Motor neuron (in vitro differentiated cells): ENCODE measurements at regions not wholly inside any gene's neighbourhood (a gene's known extent, or its start where the extent isn't known, plus 50 kb on each side); places are given as distances from the start of the nearest gene placed in this dataset.

Source experiments
- ATAC-seq, 8 experiments: fragments of 200-7000 bp; cut with Tn5 transposase; replicated peaks in 6 of 8; 2 replicates each; pipeline ENCODE4 v1.8.0; 2021; ENCODE audit warnings: mild to moderate bottlenecking in 8 of 8, moderate library complexity in 8 of 8
- H3K27ac ChIP-seq, 2 donors: fragments of 250-450 bp; sonication (Bioruptor Pico); 2 replicates each; pipeline ENCODE4 v1.9.0; 2021; ENCODE audit warnings: antibody characterized with exemption in 2 of 2, mild to moderate bottlenecking in 2 of 2, moderate library complexity in 1 of 2
- H3K4me1 ChIP-seq, 2 donors: fragments of 250-450 bp; sonication (Bioruptor Pico); replicated peaks in 1 of 2; 2 replicates each; pipeline ENCODE4 v1.6.1; 2021; ENCODE audit warnings: antibody characterized with exemption in 2 of 2, mild to moderate bottlenecking in 2 of 2, moderate library complexity in 1 of 2
- H3K4me3 ChIP-seq, 5 donors: fragments of 250-450 bp; sonication (Bioruptor Pico); 2 replicates each; pipeline ENCODE4 v1.9.0; 2021; ENCODE audit warnings: antibody characterized with exemption in 5 of 5, mild to moderate bottlenecking in 5 of 5, moderate library complexity in 4 of 5
- WGBS, 10 experiments: fragments of 450-650 bp; shearing (Covaris generic); methylation state at CpG; one replicate each; pipeline ENCODE4 v1.0.0; 2022; 5-methylcytosine and 5-hydroxymethylcytosine counted together
- in situ Hi-C, 9 experiments: fragments of 400-800 bp; cut with MboI; loops; one replicate each; pipeline ENCODE4 v1.15.0; 2021; ENCODE audit warnings: low sequenced_read_pairs in 9 of 9, low pct_unique_long_range_greater_than_20kb in 2 of 9; ENCODE audit not compliant: unreplicated experiment in 9 of 9

DNA sequence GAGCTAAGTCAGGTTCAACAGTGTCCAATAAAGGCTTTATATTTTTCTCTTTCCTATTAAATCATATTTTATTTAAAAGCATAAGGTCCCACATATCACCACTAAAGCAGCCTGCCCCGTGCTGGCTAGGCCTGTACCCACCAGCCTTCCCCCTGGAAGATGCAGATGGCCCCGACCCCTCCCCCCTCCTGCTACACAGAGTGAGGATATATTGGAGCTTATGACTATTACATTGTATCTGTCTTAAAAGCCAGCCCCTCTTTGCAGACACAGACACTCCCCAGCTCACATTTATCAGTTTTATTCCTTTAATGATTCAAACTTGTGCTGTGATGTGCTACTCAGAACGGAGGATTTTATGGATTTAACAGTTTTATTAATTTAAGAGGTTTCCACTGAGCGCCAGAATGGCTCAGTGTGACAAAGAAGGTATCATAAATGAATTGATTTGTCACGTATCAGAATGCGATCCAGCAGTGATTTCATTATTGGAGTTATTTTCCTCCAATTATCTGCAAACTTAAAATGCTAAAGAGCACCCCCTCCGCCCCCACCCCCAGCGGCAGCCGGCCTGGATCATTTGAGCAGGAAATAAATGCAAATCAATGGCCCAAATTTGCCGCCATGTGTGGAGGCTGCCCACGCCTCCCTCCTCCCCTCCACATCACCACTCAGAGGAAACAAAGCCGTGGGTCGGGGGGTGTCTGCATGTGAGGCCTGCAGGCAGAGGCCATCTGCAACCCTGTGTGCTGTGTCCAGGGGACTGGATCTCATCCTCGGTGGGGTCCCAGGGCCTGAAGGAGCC, 72.6 kb upstream of the ZMIZ1 start:
- ATAC-seq, result peak in 5 of 8 experiments; percentile 75 to 92 (median 85)
- in situ Hi-C loops, result no loop called here
- peaks cover 23 to 31% of the 10 kb centered on the region in 2 donors for H3K4me1 ChIP-seq
- WGBS, 10 experiments, result 20 to 92% (median 43%) methylated on average over 1 to 5 of the region's 14 CpGs; no CpG with 5 or more reads in 2 of the 10 experiments
- H3K27ac ChIP-seq, result peak overlapping the region in 1 of 2 donors; percentile 87
- no peak overlapping the region for H3K4me3 ChIP-seq

DNA sequence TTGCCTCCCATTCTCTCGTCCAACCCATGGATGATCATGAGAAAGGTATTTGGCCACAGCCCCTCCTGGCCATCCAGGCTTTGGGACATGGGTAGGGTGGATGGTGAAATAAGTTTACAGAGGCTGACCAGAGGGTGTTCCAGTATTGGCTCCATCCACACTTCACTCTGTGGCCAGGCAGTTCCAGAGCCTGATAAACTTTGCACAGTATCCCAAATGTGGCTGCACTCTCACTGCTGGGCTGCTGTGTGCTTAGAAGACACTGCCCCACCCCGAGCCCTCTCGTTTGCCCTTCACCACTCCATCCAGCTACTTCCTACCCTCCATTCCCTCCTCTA, 72.0 kb upstream of the ZMIZ1 start:
- peaks cover 23 to 31% of the 10 kb centered on the region in 2 donors for H3K4me1 ChIP-seq
- 50 to 71% methylated on average over 1 to 2 of the region's 3 CpGs; no CpG with 5 or more reads in 8 of the 10 experiments for WGBS, 10 experiments
- peak in 3 of 8 experiments; percentile 9 to 11 (median 9) for ATAC-seq
- in situ Hi-C loops, result no loop called here
- H3K4me3 ChIP-seq, result no peak overlapping the region
- peak overlapping the region in 1 of 2 donors; percentile 87 for H3K27ac ChIP-seq

DNA sequence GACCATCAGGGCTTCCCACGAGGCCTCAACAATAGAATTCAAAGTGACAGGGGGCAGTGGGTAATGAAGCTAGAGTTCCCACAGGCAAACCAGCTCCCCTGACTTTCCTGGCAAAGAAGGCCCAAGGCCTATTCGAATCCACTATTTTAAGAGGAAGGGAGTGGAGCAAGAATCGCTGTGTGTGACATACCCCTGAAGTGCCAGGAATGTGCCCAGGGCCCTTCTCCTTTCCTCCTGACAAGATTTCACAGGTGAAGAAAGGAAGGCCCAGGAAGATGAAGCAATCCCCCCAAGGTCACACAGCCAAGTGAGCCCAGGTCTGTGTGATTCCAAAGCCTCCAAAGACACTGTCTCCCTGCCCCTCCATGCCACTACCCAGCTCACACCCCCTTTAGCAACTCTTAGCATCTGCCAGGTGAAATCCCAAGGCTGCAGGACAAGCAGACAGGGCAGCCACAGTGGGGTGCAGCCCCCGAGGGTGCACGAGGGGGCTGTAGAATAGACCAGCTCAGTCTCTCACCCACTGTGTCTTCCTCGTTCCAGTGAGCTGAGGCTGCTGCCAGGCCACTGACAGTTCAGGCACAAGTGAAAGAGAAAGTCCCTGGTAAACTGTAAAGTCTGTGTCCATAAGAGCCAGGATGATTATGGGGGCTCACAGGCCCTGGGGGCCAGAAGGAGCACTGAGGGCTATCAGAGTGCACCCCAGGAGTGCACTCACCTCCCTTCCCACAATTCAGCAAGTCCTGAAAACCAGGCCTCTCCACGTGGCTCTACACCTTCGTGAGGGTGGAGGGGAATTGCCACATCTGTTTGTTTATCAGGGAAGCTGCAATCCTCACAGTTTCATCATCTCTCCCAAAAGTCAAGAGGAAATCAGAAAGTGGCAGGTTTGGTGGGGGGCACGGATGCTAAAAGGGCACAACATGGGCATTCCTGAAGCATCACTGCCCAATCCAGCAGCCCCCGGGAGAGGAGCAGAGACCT, 70.8 kb upstream of the ZMIZ1 start:
- in situ Hi-C loops, result no loop called here
- H3K4me3 ChIP-seq, result no peak overlapping the region
- 43 to 100% (median 50%) methylated on average over 1 to 5 of the region's 10 CpGs; no CpG with 5 or more reads in 2 of the 10 experiments for WGBS, 10 experiments

DNA sequence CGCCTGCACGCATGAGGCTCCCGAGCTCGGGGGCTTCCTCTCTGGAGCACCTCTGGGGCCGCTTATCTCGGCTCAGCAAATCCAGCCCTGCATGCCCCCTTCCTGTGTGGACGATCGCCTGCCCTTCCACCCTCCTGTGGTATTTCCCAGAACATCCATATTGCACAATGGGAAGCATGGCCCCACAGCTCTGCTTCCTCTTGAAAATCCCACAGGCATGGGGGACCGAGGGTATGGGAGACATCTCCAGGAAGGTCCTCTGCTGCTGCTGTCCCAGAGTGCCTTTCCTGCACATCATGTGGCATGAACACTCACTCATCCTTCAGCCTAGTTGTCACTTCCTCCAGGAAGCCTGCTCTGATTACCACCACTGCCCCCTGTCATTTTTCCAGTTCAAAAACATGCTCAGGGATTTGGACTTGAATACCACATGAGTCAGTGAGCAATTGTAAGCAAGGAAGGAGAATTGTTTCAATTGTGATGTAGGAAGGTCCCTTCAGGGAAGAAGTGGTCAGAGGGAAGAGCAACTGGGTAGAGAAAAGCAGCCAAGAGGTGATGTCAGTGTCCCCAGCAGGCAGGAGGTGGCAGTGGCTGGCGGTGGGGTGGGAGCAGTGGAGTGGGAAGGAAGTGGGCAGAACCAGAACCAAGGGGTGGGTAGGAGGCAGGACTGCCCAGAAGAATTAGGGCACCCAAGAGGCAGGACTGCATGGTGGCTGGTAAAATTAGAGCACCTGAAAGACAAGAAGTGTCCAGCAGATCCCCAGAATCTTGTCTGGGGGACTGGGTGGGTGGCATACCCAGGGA, 67.5 kb upstream of the ZMIZ1 start:
- 43 to 69% (median 57%) methylated on average over 1 to 9 of the region's 10 CpGs; no CpG with 5 or more reads in 6 of the 10 experiments for WGBS, 10 experiments
- in situ Hi-C loops, result no loop called here
- Histone ChIP-seq H3K4me3 (no peak overlapping the region), H3K27ac (no peak overlapping the region), H3K4me1 (peaks cover 39 to 55% of the 10 kb centered on the region in 2 donors)
- ATAC-seq, result no peak

More for the DNA sequence above, 70.8 kb upstream of the ZMIZ1 start:
- H3K4me1 ChIP-seq, result peaks cover 28 to 36% of the 10 kb centered on the region in 2 donors
- no peak for ATAC-seq
- peak overlapping the region in 1 of 2 donors; percentile 87 for H3K27ac ChIP-seq

DNA sequence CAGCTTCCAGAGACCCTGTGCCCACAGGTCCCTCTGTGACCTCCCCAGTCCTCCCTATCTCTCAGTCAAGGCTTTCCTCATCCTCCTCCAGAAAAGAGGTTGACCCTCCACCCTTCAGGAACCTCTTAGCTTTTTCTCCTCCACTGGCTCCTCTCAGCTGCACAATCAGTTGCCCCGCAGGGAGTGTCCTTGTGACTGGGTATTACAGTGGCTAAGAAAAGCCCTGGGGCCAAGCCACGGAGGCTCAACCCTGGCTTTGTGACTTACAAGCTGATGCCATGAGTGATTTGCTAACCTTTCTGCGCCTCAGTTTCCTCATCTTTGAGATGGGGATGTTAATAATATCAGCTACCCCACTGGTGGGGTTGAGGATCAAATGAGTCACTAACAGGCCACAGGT, 66.4 kb upstream of the ZMIZ1 start:
- Histone ChIP-seq H3K4me3 (no peak overlapping the region), H3K27ac (peak overlapping the region in 1 of 2 donors; percentile 70), H3K4me1 (peaks cover 40 to 55% of the 10 kb centered on the region in 2 donors)
- in situ Hi-C loops, result no loop called here
- WGBS, 10 experiments, result 60 to 100% (median 80%) methylated on average over 1 to 2 of the region's 3 CpGs; no CpG with 5 or more reads in 5 of the 10 experiments
- no peak for ATAC-seq

DNA sequence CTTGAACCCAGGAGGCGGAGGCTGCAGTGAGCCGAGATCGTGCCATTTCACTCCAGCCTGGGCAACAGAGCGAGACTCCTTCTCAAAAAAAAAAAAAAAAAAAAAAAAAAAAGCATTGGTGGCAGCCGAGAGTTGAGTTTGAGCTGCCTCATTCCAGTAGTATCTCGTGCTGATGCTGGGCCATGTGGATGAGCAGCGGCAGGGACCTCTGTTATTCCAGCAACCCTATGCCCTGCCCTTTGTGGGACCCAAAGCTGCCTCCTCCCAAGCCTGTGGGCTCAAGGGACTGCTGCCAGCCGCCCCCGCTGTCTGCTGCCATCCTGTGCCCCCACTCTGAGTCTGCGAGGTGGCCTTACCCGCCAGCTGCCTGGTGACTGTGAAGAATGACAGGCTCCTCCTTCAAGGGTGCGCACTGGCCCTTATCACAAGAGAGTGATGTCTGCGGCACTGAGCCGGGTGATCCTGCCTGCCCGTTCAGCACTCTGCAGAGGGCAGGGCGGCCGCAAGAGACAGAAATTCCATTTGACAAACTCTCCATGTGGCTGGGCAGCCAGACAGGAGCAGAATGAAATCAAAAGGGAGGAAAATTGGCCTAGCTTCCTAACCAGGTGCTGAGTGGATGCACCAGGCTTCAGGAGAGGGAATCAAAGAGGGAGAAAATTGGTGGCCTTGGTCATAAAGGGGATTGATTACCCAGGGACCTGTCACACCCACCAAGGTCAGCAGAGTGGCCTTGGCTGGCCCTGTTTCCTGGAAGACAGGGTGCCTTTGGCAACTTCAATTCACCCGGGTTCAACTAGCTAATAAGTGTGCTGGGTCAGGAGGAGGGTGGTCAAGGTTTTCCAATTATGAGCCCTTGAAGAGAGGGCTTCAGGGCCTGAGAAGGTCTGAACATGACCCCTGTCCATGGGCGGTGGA, 65.3 kb upstream of the ZMIZ1 start:
- peak in 5 of 8 experiments; percentile 72 to 82 (median 80) for ATAC-seq
- H3K27ac ChIP-seq, result peak overlapping the region; percentile 69 to 70
- in situ Hi-C loops, result no loop called here
- 14 to 100% (median 80%) methylated on average over 1 to 12 of the region's 19 CpGs; no CpG with 5 or more reads in 4 of the 10 experiments for WGBS, 10 experiments
- H3K4me3 ChIP-seq, result no peak overlapping the region
- peaks cover 43 to 57% of the 10 kb centered on the region in 2 donors for H3K4me1 ChIP-seq

DNA sequence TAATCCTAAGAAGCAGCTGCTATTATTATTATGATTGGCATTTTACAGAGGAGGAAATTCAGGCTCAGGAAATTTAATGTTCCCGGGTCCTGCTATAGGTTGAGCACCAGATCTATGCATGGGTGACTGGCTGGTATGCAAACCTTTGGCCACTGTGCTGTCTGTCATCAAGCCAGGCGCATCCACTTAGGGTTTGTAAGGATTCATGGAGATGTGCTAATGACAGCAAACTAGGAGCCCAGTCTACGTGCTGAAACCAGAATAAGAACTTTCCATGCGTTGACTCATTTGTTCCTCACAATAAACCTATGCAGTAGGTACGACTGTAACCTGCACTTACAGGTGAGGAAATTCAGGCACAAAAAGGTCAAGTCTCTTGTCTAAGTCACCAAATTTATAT, 64.5 kb upstream of the ZMIZ1 start:
- H3K4me3 ChIP-seq, result no peak overlapping the region
- WGBS, 10 experiments, result 50 to 100% (median 100%) methylated on average over 1 to 5 of the region's 5 CpGs; no CpG with 5 or more reads in 2 of the 10 experiments
- peaks cover 47 to 61% of the 10 kb centered on the region in 2 donors for H3K4me1 ChIP-seq
- no peak for ATAC-seq
- in situ Hi-C loops, result no loop called here
- H3K27ac ChIP-seq, result no peak overlapping the region

DNA sequence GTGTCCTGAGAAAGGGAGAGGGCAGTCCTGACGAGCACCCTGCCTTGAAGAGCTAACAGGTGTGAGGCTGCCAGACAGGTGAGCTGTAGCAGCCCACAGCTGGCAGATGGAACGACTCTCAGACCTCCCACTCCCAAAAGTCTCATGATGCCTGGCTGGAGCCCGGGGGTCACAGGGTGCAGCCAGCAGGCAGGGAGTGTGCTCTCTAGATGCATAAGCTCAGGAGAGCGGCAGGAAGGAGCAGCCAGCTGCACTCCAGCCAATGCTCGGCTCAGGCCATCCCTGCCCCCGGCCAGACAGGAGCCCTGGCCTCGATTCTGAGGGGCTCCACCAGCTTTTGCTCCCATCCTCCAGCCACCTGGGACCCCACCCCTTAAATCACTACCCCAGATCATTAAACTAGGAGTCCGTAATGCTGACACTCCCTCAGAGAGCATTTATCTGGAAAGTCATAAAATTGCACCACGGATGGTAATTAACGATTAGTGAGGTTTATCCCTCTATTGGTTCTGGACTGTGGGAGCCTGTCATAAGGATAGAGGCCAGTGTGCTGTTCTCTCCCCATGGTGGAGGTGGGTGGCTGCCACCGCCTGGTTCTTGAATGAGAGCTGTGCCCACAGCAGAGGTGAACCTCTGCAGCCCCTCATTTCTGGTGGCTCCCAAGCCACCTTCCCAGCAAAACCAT, 63.5 kb upstream of the ZMIZ1 start:
- H3K4me3 ChIP-seq, result no peak overlapping the region
- 0 to 100% (median 40%) methylated on average over 1 to 6 of the region's 11 CpGs; no CpG with 5 or more reads in 3 of the 10 experiments for WGBS, 10 experiments
- in situ Hi-C loops, result no loop called here
- H3K27ac ChIP-seq, result peak overlapping the region in 1 of 2 donors; percentile 31
- ATAC-seq, result peak in 5 of 8 experiments; percentile 23 to 64 (median 34)
- peaks cover 50 to 64% of the 10 kb centered on the region in 2 donors for H3K4me1 ChIP-seq

DNA sequence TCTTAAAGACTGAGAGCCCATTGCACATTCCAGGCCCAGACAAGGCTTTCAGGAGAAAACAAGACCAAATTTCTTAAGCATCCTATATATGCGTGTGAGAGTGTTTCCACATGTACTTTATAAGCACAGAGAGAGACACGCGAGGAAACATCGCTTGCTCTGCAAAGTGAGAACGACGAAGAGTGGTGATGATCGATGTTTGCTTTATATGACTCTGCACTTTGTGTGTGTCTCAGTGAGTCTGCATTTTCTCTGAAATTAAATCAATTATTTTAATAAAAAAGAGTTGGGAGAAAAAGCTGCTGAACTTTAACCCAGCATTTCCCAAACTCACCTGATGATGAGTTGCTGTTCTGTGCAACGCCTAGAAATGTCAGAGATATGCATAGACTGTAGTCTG, 61.7 kb upstream of the ZMIZ1 start:
- Histone ChIP-seq H3K4me3 (no peak overlapping the region), H3K4me1 (peaks cover 50 to 64% of the 10 kb centered on the region in 2 donors), H3K27ac (no peak overlapping the region)
- ATAC-seq, result no peak
- WGBS, 10 experiments, result 73 to 100% (median 86%) methylated on average over 3 to 8 of the region's 8 CpGs; no CpG with 5 or more reads in 1 of the 10 experiments
- in situ Hi-C loops, result no loop called here

DNA sequence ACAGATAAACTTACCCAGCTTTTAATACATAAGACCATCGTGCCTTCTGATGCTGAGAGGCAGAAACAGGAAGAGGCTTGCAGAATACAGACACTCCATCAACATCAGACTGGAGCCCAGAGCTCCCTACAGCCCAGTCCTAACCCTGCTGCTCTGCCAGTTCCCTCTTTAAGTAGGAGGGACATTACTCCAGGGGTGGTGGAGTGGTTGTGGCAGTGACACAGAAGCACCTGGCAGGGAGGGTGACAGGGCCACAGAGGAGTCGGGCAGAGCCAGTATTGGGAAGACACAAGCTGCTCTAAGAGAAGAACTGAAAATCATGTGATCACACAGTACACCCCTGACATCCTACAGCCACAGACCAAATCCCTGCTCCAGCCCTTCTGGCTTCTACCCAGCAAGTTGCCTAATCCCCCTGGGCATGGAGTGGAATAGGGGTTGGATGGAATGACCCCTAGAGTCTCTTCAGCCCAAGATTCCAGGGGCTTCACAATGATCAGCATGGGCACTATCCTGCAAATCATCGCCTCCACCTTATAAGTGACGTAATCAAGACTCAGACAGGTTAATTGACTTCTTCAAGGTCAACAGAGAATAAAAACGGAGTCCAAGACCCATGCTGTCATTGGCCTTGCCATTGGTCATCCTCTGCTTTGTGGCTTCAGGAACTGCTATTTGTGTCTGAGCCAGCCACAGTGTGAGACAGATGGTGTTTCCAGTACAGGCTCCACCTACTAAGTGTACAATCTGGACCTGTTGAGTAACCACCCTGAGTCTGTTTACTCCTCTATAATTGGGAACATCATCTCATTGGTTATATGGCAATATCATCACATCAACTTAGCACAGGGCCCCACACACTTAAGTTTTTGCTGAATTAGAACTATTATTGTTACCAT, 61.1 kb upstream of the ZMIZ1 start:
- no peak overlapping the region for H3K4me3 ChIP-seq
- 20 to 100% (median 67%) methylated on average over 1 to 5 of the region's 5 CpGs; no CpG with 5 or more reads in 1 of the 10 experiments for WGBS, 10 experiments
- ATAC-seq, result peak in 7 of 8 experiments; percentile 13 to 93 (median 35)
- H3K4me1 ChIP-seq, result peaks cover 48 to 61% of the 10 kb centered on the region in 2 donors
- in situ Hi-C loops, result no loop called here
- H3K27ac ChIP-seq, result no peak overlapping the region
